Panc1 (cell line): ENCODE measurements at regions not wholly inside any gene's neighbourhood (a gene's known extent, or its start where the extent isn't known, plus 50 kb on each side); places are given as distances from the start of the nearest gene placed in this dataset.

ENCODE experiments used
- ATAC-seq: fragments of 200-7000 bp; cut with Tn5 transposase; 2 replicates; pipeline ENCODE4 v1.9.1; 2020; ENCODE audit warnings: mild to moderate bottlenecking, moderate library complexity
- BruUV-seq: library from RNA; stranded (reverse); fragments of 400-500 nt; replicated peaks from 2 replicates; lab custom pipeline; 2021; lab: Mats Ljungman, UMichigan
- CTCF ChIA-PET: fragments of 300-600 bp; sonication (Branson Sonifier 250); formaldehyde crosslinking; loops from one replicate; lab custom pipeline; 2022; ENCODE audit warnings: antibody characterized with exemption; lab: Charles Lee
- POLR2A ChIA-PET: fragments of 300-600 bp; sonication (Branson Sonifier 250); formaldehyde crosslinking; loops from one replicate; lab custom pipeline; 2022; ENCODE audit warnings: antibody characterized with exemption; lab: Charles Lee
- DNase-seq: peaks from one replicate; pipeline ENCODE4 v3.0.0-alpha.2; 2010; ENCODE audit warnings: low read depth, low spot score
- H3K27ac ChIP-seq: 2 replicates; pipeline ENCODE4 v1.5.1; 2011; ENCODE audit warnings: mild to moderate bottlenecking, low read length, inconsistent platforms
- H3K27me3 ChIP-seq: fragments of 200-500 bp; sonication (Bioruptor generic); 2 replicates; pipeline ENCODE4 v1.6.0; 2014; ENCODE audit warnings: low read length, inconsistent platforms; ENCODE audit not compliant: control insufficient read depth, insufficient read depth
- H3K36me3 ChIP-seq: fragments of 200-500 bp; sonication (Bioruptor generic); 2 replicates; pipeline ENCODE4 v1.5.1; 2014; ENCODE audit warnings: inconsistent platforms, mild to moderate bottlenecking, low read length, moderate library complexity; ENCODE audit not compliant: control insufficient read depth, insufficient read depth
- H3K4me1 ChIP-seq: 2 replicates; pipeline ENCODE4 v1.5.1; 2011; ENCODE audit warnings: inconsistent platforms, mild to moderate bottlenecking, low read length, moderate library complexity; ENCODE audit not compliant: control insufficient read depth, insufficient read depth
- H3K4me3 ChIP-seq, 2 experiments: 2 replicates each; pipeline ENCODE4 v1.5.1; 2011 to 2012; ENCODE audit warnings: low read depth in 2 of 2, low read length in 2 of 2, mild to moderate bottlenecking in 2 of 2, inconsistent platforms in 1 of 2, moderate library complexity in 1 of 2
- H3K9me3 ChIP-seq: fragments of 200-500 bp; sonication (Bioruptor generic); 2 replicates; pipeline ENCODE4 v1.5.1; 2014; ENCODE audit warnings: low read depth, mild to moderate bottlenecking, inconsistent platforms, low read length, moderate library complexity; ENCODE audit not compliant: control insufficient read depth, insufficient read depth
- CTCF ChIP-seq: fragments of 450-650 bp; IDR thresholded peaks from 2 replicates; pipeline ENCODE4 v1.5.1; 2017; ENCODE audit warnings: mild to moderate bottlenecking
- POLR2AphosphoS5 ChIP-seq: IDR thresholded peaks from 2 replicates; pipeline ENCODE4 v1.6.1; 2012; ENCODE audit warnings: mild to moderate bottlenecking, low read depth, low read length, moderate library complexity
- REST ChIP-seq, 2 experiments: IDR thresholded peaks; 2 replicates each; pipeline ENCODE4 v1.6.1; 2011 to 2012; ENCODE audit warnings: low read depth in 2 of 2, control low read depth in 1 of 2, low read length in 1 of 2, mild to moderate bottlenecking in 1 of 2, moderate library complexity in 1 of 2; ENCODE audit not compliant: insufficient read depth in 1 of 2
- SIN3A ChIP-seq: IDR thresholded peaks from 2 replicates; pipeline ENCODE4 v1.6.1; 2012; ENCODE audit warnings: low read depth, mild to moderate bottlenecking, low read length, moderate library complexity, borderline replicate concordance; ENCODE audit not compliant: insufficient read depth
- TCF7L2 ChIP-seq: IDR thresholded peaks from 2 replicates; pipeline ENCODE4 v1.6.1; 2011; ENCODE audit warnings: mild to moderate bottlenecking, low read depth, low read length, inconsistent platforms
- in situ Hi-C: cut with HindIII; loops from 2 replicates; pipeline ENCODE4 v1.10.0; 2016; ENCODE audit warnings: low sequenced_read_pairs, low pct_unique_long_range_greater_than_20kb
- intact Hi-C: fragments of 100-400 bp; cut with micrococcal nuclease; formaldehyde crosslinking; loops from one replicate; pipeline ENCODE4 v1.10.0; 2022; ENCODE audit not compliant: unreplicated experiment

GRCh38 chr13:48852911-48853727, 122.6 kb upstream of the FNDC3A start:
- Histone ChIP-seq H3K9me3 (no peaks in the 10 kb centered on the region), H3K27me3 (no peaks in the 10 kb centered on the region), H3K4me1 (no peaks in the 10 kb centered on the region), H3K4me3 (no peak overlapping the region), H3K36me3 (no peaks in the 10 kb centered on the region), H3K27ac (no peak overlapping the region)
- ChIA-PET POLR2A (no interaction called here), CTCF (no interaction called here)
- ATAC-seq: no peak
- BruUV-seq: no TSS peak
- DNase-seq: no peak
- TF ChIP-seq CTCF (no peak), POLR2AphosphoS5 (no peak), SIN3A (no peak), REST (IDR thresholded peaks at IDR 0.05; ENCODE audit: insufficient read depth in 1 of 2, low read depth in 2 of 2, low read length in 1 of 2) (no peak), TCF7L2 (no peak)
- in situ Hi-C loops (no loop called here), intact Hi-C loops (no loop called here)

- no peak for TF ChIP-seq POLR2AphosphoS5
- no peak for TF ChIP-seq CTCF
- no peak for TF ChIP-seq TCF7L2
- no peak for TF ChIP-seq REST (IDR thresholded peaks at IDR 0.05; ENCODE audit: insufficient read depth in 1 of 2, low read depth in 2 of 2, low read length in 1 of 2)
- TF ChIP-seq SIN3A: no peak
- in situ Hi-C loops (no loop called here), intact Hi-C loops (no loop called here)
- H3K27ac ChIP-seq: no peak overlapping the region
- ChIA-PET POLR2A (no interaction called here), CTCF (no interaction called here)
- H3K36me3 ChIP-seq: no peaks in the 10 kb centered on the region
- no peak overlapping the region for H3K4me3 ChIP-seq
- ATAC-seq: no peak
- BruUV-seq: no TSS peak
- no peaks in the 10 kb centered on the region for H3K9me3 ChIP-seq
- no peaks in the 10 kb centered on the region for H3K27me3 ChIP-seq
- DNase-seq: no peak
- H3K4me1 ChIP-seq: no peaks in the 10 kb centered on the region
These were observed 122.0 kb upstream of the FNDC3A start for GRCh38 chr13:48853728-48854102.
